ENCODE measurements at regions not wholly inside any gene's neighbourhood (a gene's known extent, or its start where the extent isn't known, plus 50 kb on each side); places are given as distances from the start of the nearest gene placed in this dataset.

GRCh38 chr5:160511280-160511929 is 89.8 kb downstream of the PTTG1 start:
- no peak for DNase-seq
